C1 segment of cervical spinal cord (tissue), 14 donors: ENCODE measurements at regions not wholly inside any gene's neighbourhood (a gene's known extent, or its start where the extent isn't known, plus 50 kb on each side); places are given as distances from the start of the nearest gene placed in this dataset.
A peak's percentile ranks its signal among the peaks of the same experiment; 100 is the strongest.

Experiments
- DNase-seq, 14 donors: peaks; one replicate each; lab custom pipeline; 2025; lab: John Stamatoyannopoulos, UW

GRCh38 chr9:89766991-89767390 lies 162.2 kb downstream of the GADD45G start:
- DNase-seq, result no peak

GRCh38 chr9:89768051-89768450 lies 163.2 kb downstream of the GADD45G start:
- DNase-seq, result no peak

GRCh38 chr9:89768650-89769071 lies 163.8 kb downstream of the GADD45G start:
- no peak for DNase-seq

GRCh38 chr9:89770531-89771174 lies 165.8 kb downstream of the GADD45G start:
- DNase-seq, result peak in 1 of 14 donors; percentile 25

DNA sequence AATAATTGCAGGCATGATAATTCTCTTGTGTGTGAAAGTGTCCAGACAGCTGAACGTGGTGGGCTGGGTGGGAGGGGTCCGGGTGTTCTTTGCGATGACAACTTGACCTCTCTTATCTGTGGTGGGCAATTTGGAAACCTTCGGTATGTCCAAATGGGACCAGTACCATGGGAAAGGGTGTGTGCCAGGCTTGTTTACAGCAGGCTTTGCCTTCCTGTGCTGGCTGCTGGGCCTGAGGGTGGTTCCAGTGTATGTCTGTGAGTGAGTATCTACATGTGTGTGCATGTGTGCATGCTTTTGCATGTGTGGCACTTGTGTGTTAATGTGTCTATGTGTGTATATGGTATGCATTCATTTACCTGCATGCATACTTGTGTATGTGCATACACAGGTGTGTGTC lies 166.4 kb downstream of the GADD45G start:
- DNase-seq, result no peak

DNA sequence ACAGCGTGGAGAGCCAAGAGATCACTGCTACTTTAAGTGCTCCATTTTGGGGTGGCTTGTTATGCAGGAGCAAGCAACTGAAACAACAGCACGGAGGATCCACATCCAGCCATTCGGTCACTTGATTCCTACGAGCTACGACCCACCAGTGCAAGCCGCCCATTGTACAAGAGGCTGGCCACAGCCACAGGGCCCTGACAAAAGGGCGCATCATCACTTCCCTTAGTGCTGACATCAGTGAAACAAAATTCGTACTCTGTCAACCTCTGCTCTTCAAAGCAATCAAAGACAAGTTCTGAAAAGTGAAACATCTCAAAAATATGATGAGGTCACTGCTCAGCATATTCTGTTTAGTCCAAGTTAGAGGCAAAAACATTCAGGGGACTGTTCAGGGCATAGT lies 168.4 kb downstream of the GADD45G start:
- DNase-seq, result no peak

GRCh38 chr9:89774858-89775370 lies 170.1 kb downstream of the GADD45G start:
- DNase-seq, result no peak

- no peak for DNase-seq
Observed at GRCh38 chr9:89775641-89776040, 170.8 kb downstream of the GADD45G start.

DNA sequence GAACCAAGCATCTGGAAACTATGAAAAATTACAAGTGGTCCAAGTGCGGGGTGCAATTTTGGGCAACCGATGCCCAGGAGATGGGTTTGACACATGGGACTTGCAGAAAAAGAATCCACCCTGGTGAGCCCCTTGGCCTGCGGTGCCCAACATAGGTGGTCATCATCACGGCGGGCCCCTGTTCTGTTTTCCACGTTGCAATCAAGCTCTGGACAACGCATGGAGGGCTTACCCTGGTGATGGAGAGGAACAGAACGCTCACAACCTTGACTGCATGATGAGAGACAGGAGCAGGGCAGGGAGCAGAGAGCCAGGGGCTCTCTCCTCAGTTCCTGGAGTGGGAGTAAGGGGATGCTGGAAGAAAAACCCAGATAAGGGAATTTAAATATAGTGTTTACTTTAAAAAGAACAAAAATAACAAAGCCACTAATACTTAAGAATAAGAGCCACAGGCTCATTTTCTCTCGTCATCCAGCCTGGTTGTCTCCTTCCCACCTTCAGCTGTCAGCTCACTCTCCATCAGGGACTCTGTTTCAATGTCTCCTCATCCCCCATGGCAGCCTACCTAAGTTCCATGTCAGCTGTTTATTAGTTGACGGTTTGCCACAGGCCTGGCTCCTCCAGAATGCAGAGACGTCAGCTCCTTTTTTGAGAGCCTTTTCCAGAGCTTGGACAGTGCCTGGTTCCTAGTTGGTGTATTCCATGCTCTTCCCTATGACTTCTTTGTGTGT lies 172.1 kb downstream of the GADD45G start:
- no peak for DNase-seq

- no peak for DNase-seq
Observed at GRCh38 chr9:89777544-89777943, 172.7 kb downstream of the GADD45G start.

- DNase-seq, result no peak
Observed at GRCh38 chr9:89778100-89779090, 173.6 kb downstream of the GADD45G start.

GRCh38 chr9:89779405-89780203 lies 174.8 kb downstream of the GADD45G start:
- DNase-seq, result no peak

DNA sequence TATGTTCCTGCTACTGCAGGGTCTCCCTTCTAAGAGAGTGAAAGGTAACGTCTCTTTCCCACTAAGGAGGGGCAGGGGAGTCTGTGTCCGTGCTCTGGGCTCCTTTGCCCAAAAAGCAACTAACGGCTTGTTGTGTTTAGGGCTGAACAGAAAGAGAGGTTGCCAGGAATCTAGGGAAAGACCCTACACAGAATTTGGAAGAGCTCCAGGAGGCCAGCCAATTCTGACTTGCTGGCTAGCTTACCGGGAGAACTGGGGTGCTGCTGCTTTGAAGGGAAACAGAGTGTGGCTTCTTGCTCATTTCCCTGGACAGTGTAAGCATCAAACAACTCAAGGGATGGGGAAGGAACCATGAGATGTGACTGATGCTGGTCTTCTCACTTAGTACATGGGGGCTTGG lies 176.1 kb downstream of the GADD45G start:
- no peak for DNase-seq

- peak in 4 of 14 donors; percentile 3 to 22 (median 16) for DNase-seq
Observed at GRCh38 chr9:89781838-89782540, 177.2 kb downstream of the GADD45G start.

GRCh38 chr9:89786655-89787054 lies 181.8 kb downstream of the GADD45G start:
- peak in 4 of 14 donors; percentile 6 to 17 (median 8) for DNase-seq

DNA sequence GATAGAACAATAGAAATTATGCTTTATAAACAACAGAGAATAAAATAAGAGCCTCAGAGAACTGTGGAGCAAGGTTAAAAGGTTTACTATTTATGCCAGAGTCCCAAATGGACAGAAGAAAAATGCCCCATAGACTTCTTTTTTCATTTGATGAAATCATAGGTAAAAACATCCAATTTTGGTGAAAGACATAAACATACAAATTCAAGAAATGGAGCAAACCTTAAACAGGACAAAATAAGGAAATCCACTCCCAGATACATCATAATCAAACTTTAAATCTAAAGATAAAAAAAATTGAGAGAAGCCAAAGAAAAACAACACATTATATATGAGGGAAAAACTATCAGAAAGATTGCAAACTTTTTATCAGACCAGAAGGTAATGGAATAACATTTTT lies 182.8 kb downstream of the GADD45G start:
- no peak for DNase-seq

- DNase-seq, result no peak
Observed at GRCh38 chr9:89788434-89788833, 183.6 kb downstream of the GADD45G start.

GRCh38 chr9:89789922-89790510 lies 185.2 kb downstream of the GADD45G start:
- no peak for DNase-seq

DNA sequence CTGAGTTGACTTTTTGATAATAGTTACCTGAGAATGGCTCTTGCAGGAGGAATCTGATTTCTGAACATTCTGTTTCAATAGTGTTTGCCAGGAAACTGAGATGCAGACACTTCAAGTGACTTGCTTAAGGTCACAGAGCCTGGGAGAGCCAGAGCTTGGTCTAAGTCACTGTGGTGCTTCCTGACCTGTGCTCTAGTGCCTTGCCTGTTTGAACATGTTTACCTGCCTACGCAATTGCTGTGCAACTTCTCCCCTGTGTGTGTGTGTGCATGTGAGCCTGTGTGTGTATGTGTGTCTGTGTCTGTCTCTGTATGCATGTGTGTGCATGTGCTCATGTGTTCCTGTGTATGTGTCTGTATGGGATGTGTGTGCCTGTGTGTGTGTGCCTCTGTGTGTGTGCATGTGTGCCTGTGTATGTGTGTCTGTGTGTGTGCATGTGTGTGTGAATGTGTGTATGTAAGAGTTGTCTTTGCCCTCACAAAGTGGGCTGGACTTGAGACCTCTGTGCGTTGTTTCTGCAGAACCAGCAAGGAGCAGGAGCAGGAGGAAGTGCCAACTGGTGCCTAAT lies 185.8 kb downstream of the GADD45G start:
- no peak for DNase-seq

- DNase-seq, result no peak
Observed at GRCh38 chr9:89791754-89792153, 186.9 kb downstream of the GADD45G start.
